ENCODE measurements at regions not wholly inside any gene's neighbourhood (a gene's known extent, or its start where the extent isn't known, plus 50 kb on each side); places are given as distances from the start of the nearest gene placed in this dataset.

GRCh38 chr1:172931340-172931739 is 119.4 kb downstream of the TNFSF18 start:
- H3K27me3 ChIP-seq (ENCODE audit: insufficient read depth, poor library complexity, severe bottlenecking): no peaks in the 10 kb centered on the region
- H3K4me3 ChIP-seq (replicated peaks; ENCODE audit: insufficient read depth, low read length): no peak overlapping the region
- no peak overlapping the region for H3K27ac ChIP-seq (replicated peaks)
- DNase-seq (ENCODE audit: low read depth in 1 of 2, low spot score in 1 of 2): no peak
- TF ChIP-seq GABPA (IDR thresholded peaks at IDR 0.05; ENCODE audit: low read depth): no peak

GRCh38 chr1:172931761-172932160 is 119.0 kb downstream of the TNFSF18 start:
- no peak for DNase-seq (ENCODE audit: low read depth in 1 of 2, low spot score in 1 of 2)
- TF ChIP-seq POLR2AphosphoS5 (IDR thresholded peaks at IDR 0.05; ENCODE audit: low read depth) (no peak), SPI1 (IDR thresholded peaks at IDR 0.05; ENCODE audit: borderline replicate concordance, low read depth) (peak; percentile 11; the same call in 1 of the 2 replicates)
- no peaks in the 10 kb centered on the region for H3K27me3 ChIP-seq (ENCODE audit: insufficient read depth, poor library complexity, severe bottlenecking)
- H3K27ac ChIP-seq (replicated peaks): no peak overlapping the region
- H3K4me3 ChIP-seq (replicated peaks; ENCODE audit: insufficient read depth, low read length): no peak overlapping the region

GRCh38 chr1:172932981-172933380 is 117.8 kb downstream of the TNFSF18 start:
- no peak overlapping the region for H3K27ac ChIP-seq (replicated peaks)
- TF ChIP-seq POLR2AphosphoS5 (IDR thresholded peaks at IDR 0.05; ENCODE audit: low read depth): no peak
- no peak for TF ChIP-seq GABPA (IDR thresholded peaks at IDR 0.05; ENCODE audit: low read depth)
- TF ChIP-seq REST (IDR thresholded peaks at IDR 0.05; ENCODE audit: insufficient replicate concordance, low read depth): no peak
- TF ChIP-seq SPI1 (IDR thresholded peaks at IDR 0.05; ENCODE audit: borderline replicate concordance, low read depth): no peak
- no peak for TF ChIP-seq CTCF (IDR thresholded peaks at IDR 0.05; ENCODE audit: insufficient read depth, low read length)
- no peak overlapping the region for H3K4me3 ChIP-seq (replicated peaks; ENCODE audit: insufficient read depth, low read length)
- no peaks in the 10 kb centered on the region for H3K27me3 ChIP-seq (ENCODE audit: insufficient read depth, poor library complexity, severe bottlenecking)
- DNase-seq (ENCODE audit: low read depth in 1 of 2, low spot score in 1 of 2): no peak

GRCh38 chr1:172934417-172934762 is 116.4 kb downstream of the TNFSF18 start:
- DNase-seq (ENCODE audit: low read depth in 1 of 2, low spot score in 1 of 2): no peak
- no peak for TF ChIP-seq CTCF (IDR thresholded peaks at IDR 0.05; ENCODE audit: insufficient read depth, low read length)
- TF ChIP-seq SPI1 (IDR thresholded peaks at IDR 0.05; ENCODE audit: borderline replicate concordance, low read depth): no peak
- no peak for TF ChIP-seq POLR2AphosphoS5 (IDR thresholded peaks at IDR 0.05; ENCODE audit: low read depth)
- TF ChIP-seq GABPA (IDR thresholded peaks at IDR 0.05; ENCODE audit: low read depth): no peak
- no peak for TF ChIP-seq REST (IDR thresholded peaks at IDR 0.05; ENCODE audit: insufficient replicate concordance, low read depth)
- Histone ChIP-seq H3K27ac (replicated peaks) (peak overlapping the region; percentile 13; the same call in 1 of the 2 replicates), H3K27me3 (ENCODE audit: insufficient read depth, poor library complexity, severe bottlenecking) (no peaks in the 10 kb centered on the region), H3K4me3 (replicated peaks; ENCODE audit: insufficient read depth, low read length) (no peak overlapping the region)

GRCh38 chr1:172935062-172935592 is 115.6 kb downstream of the TNFSF18 start:
- TF ChIP-seq GABPA (IDR thresholded peaks at IDR 0.05; ENCODE audit: low read depth): no peak
- no peak for TF ChIP-seq SPI1 (IDR thresholded peaks at IDR 0.05; ENCODE audit: borderline replicate concordance, low read depth)
- no peak for TF ChIP-seq REST (IDR thresholded peaks at IDR 0.05; ENCODE audit: insufficient replicate concordance, low read depth)
- TF ChIP-seq POLR2AphosphoS5 (IDR thresholded peaks at IDR 0.05; ENCODE audit: low read depth): no peak
- no peak for TF ChIP-seq CTCF (IDR thresholded peaks at IDR 0.05; ENCODE audit: insufficient read depth, low read length)
- Histone ChIP-seq H3K27me3 (ENCODE audit: insufficient read depth, poor library complexity, severe bottlenecking) (no peaks in the 10 kb centered on the region), H3K4me3 (replicated peaks; ENCODE audit: insufficient read depth, low read length) (no peak overlapping the region), H3K27ac (replicated peaks) (no peak overlapping the region)
- DNase-seq (ENCODE audit: low read depth in 1 of 2, low spot score in 1 of 2): no peak
